Thymus (tissue), 11 donors: ENCODE measurements at regions not wholly inside any gene's neighbourhood (a gene's known extent, or its start where the extent isn't known, plus 50 kb on each side); places are given as distances from the start of the nearest gene placed in this dataset.

Source experiments
- DNase-seq, 9 donors: peaks; one replicate each; pipeline ENCODE4 v3.0.0-alpha.2; 2013; ENCODE audit warnings: low spot score in 9 of 9, low read depth in 6 of 9, missing footprints in 1 of 9
- H3K27ac ChIP-seq, 2 donors: one replicate each; pipeline ENCODE4 v1.5.1; 2013; ENCODE audit warnings: control low read depth in 1 of 2, low read depth in 1 of 2, low read length in 1 of 2, mild to moderate bottlenecking in 1 of 2, moderate library complexity in 1 of 2
- H3K27me3 ChIP-seq, 2 donors: one replicate each; pipeline ENCODE4 v1.5.1; 2013; ENCODE audit warnings: low read length in 1 of 2; ENCODE audit not compliant: control insufficient read depth in 2 of 2, insufficient read depth in 1 of 2
- H3K36me3 ChIP-seq, 2 donors: one replicate each; pipeline ENCODE4 v1.5.1; 2013; ENCODE audit warnings: low read length in 1 of 2, mild to moderate bottlenecking in 1 of 2, moderate library complexity in 1 of 2; ENCODE audit not compliant: control insufficient read depth in 2 of 2, insufficient read depth in 2 of 2
- H3K4me1 ChIP-seq, 2 donors: one replicate each; pipeline ENCODE4 v1.5.1; 2013; ENCODE audit warnings: low read length in 2 of 2; ENCODE audit not compliant: control insufficient read depth in 2 of 2, insufficient read depth in 2 of 2
- H3K4me3 ChIP-seq, 2 donors: one replicate each; pipeline ENCODE4 v1.5.1; 2013; ENCODE audit warnings: low read length in 2 of 2, control low read depth in 1 of 2, mild to moderate bottlenecking in 1 of 2
- H3K9me3 ChIP-seq, 2 donors: one replicate each; pipeline ENCODE4 v1.5.1; 2013; ENCODE audit warnings: low read length in 1 of 2, mild to moderate bottlenecking in 1 of 2; ENCODE audit not compliant: control insufficient read depth in 2 of 2, insufficient read depth in 1 of 2
- WGBS: extraction: QIAGEN DNeasy Blood & Tissue Kit; methylation state at CpG from one replicate; pipeline ENCODE4 v1.1.7; 2013; 5-methylcytosine and 5-hydroxymethylcytosine counted together
- donor health status: healthy.

DNA sequence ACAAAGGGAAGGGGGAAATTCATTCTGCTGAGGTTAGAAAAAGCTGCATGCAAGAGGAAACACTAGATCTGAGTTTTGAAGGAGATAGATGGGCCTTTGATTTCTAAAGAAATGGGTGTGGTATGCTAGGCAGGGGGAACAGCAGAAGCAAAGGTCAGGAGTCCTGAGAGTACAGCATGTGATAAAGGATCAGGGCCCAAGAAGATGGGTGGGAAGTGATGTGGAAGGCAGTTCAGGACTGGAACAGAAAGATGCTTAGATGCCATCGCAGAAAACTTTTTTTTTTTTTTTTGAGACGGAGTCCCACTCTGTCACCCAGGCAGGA, 126.2 kb downstream of the ALDH8A1 start:
- no peak overlapping the region for H3K27ac ChIP-seq
- no peak overlapping the region for H3K4me3 ChIP-seq
- peaks cover 0 to 7% of the 10 kb centered on the region in 2 donors for H3K9me3 ChIP-seq
- H3K36me3 ChIP-seq: no peaks in the 10 kb centered on the region
- H3K4me1 ChIP-seq: peaks cover 0 to 3% of the 10 kb centered on the region in 2 donors
- no peaks in the 10 kb centered on the region for H3K27me3 ChIP-seq
- DNase-seq: no peak
- WGBS: 100% methylated on average over 2 of the region's 2 CpGs

DNA sequence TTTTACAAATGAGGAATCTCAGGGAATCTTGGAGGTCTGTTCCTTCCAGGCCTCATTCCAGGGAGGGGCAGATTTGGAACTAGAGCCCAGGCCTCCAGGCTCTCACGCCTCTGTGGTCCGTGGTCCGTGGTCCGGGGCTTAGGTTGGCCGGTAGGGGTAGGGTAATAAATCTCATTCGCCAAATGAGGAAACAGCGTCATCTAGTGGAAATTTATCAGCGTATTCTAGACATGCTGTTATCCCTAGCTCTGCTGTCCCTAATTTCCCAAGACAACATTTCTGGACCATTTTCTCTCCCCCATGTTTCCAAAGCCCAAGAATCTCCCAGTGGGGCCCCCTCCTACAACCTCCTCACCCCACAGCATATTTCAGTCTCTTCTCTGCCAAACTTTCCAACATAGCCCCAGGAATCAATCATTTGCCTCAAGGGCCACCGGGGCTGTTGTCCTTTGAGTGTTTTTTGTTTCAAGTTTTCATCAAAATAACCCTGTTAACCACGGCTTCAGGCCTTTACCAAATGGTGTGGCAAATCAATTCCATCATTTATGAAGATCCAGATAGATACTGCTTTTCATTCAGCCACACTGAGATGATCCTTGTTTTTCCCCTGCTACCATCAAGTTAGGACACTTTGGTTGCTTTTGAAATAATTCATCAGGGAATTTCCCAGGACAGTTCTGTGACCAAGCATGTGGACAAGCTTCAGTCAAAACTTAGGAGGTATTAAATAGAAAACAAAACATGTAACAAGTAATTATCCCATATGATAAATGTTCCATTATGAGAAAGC, 126.8 kb downstream of the ALDH8A1 start:
- peaks cover 0 to 3% of the 10 kb centered on the region in 2 donors for H3K4me1 ChIP-seq
- peaks cover 0 to 7% of the 10 kb centered on the region in 2 donors for H3K9me3 ChIP-seq
- no peaks in the 10 kb centered on the region for H3K36me3 ChIP-seq
- H3K27me3 ChIP-seq: no peaks in the 10 kb centered on the region
- no peak overlapping the region for H3K4me3 ChIP-seq
- H3K27ac ChIP-seq: peak overlapping the region in 1 of 2 donors; percentile 48
- peak; percentile 22 to 76 (median 53) for DNase-seq
- WGBS: 16% methylated on average over 10 of the region's 10 CpGs

DNA sequence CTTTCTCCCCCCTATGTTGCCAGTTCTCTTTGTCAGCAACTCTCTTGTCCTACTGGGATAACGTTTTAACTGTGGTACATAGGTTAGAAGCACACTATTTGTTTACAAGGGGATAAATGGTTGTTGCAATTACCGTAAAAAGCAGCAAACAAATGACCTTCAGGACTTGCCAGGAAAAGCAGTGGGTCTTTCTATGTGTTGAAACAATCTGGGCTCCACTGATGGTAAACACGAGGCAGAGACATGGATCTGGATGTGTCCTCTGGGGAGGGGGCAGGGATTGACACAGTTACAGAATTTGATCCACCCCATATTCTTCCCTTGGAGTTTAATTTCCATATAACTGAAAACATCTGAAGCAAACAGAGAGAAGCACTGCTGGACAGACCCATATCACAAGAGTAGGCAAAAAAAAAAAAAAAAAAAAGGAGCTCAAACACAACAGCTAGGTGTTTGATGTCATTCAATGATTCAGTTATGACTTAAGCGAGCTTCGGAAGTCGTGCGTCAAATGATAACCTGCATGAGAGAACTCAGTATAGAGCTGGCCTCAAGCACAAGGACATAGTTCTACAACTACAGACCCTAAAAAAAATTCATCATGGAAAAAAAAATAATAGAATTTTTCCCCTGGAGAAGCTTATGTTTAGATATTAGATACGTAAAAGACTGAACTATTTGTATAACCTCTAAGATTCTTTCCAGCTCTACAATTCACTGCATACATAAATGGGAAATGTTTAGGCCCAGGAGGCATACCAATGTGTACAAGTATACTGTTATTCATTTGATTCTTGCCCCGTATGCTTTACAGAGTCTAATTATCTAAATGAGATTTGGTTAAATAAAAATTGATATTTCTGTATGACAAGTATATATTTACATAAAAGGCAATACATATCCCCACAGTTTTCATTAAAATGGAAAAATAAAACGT, 127.7 kb downstream of the ALDH8A1 start:
- no peaks in the 10 kb centered on the region for H3K27me3 ChIP-seq
- no peaks in the 10 kb centered on the region for H3K36me3 ChIP-seq
- peaks cover 0 to 3% of the 10 kb centered on the region in 2 donors for H3K4me1 ChIP-seq
- no peak for DNase-seq
- WGBS: 97% methylated on average over 10 of the region's 10 CpGs
- H3K9me3 ChIP-seq: peaks cover 0 to 7% of the 10 kb centered on the region in 2 donors
- no peak overlapping the region for H3K4me3 ChIP-seq
- H3K27ac ChIP-seq: no peak overlapping the region

DNA sequence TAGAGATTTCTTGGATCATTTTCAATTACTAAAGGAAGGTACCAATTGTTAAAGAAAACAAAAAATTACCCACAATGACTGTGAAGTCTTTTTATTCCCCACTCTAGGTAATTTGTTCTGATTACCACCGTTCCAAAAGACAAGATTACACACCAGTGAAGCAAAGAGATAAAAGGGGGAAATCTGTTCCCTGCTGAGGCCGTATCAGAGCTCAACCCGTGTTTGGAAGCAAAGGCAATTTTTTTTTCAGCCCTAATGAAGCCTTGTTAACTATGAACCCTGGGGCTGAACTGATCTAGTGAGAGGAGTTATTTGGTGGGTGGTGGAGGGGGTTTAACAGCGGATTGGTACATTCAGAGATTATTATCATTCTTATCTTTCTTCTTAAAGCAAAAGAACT, 128.5 kb downstream of the ALDH8A1 start:
- no peaks in the 10 kb centered on the region for H3K27me3 ChIP-seq
- H3K27ac ChIP-seq: no peak overlapping the region
- no peak overlapping the region for H3K4me3 ChIP-seq
- H3K36me3 ChIP-seq: no peaks in the 10 kb centered on the region
- H3K9me3 ChIP-seq: peaks cover 0 to 7% of the 10 kb centered on the region in 2 donors
- DNase-seq: no peak
- 88% methylated on average over 4 of the region's 4 CpGs for WGBS
- H3K4me1 ChIP-seq: peaks cover 0 to 3% of the 10 kb centered on the region in 2 donors

DNA sequence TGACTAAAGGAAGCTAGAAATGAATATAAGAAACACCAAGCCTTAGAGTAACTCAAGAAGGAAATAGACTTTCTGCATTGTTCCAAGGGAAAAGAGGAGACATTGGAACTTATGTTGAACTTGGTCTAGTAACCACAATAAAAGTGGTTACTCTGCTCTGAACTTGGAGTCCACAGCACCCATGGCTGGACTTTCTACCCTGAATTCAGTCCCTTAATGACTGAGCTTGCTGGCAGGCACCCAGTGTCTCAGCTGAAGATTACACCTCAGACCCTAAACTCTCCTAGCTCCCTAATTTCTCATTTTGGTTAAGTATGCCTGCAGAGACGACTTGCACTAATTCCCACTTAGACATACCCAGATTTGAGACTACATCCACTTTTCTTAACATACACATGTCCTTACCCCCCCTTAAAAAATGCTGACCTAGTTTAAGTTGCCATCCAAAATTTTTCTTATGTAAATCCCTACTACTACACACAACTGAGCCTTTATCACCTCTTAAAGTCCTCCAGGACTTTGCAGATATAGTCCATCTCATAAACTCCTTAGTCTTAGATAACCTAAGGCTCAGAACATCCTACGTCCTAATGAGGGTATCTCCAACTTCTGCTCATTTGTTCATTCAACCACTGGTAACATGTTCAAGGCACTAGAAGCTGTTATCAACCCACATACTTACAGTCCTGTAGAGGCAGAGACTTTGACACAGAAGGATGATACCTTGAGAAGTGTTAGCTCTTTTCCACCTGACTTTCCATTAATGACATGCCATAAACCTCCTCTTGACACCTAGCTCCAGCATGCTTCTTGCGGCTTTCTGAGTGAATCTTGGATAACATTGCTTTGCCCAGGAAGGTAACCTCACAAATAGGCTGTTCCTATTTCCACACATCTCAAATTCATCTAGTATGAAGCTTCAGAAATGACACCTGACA, 129.8 kb downstream of the ALDH8A1 start:
- Histone ChIP-seq H3K4me1 (peaks cover 0 to 3% of the 10 kb centered on the region in 2 donors), H3K27ac (no peak overlapping the region), H3K27me3 (no peaks in the 10 kb centered on the region), H3K36me3 (no peaks in the 10 kb centered on the region), H3K9me3 (no peaks in the 10 kb centered on the region), H3K4me3 (no peak overlapping the region)
- no peak for DNase-seq
- 97% methylated on average over 3 of the region's 3 CpGs for WGBS

DNA sequence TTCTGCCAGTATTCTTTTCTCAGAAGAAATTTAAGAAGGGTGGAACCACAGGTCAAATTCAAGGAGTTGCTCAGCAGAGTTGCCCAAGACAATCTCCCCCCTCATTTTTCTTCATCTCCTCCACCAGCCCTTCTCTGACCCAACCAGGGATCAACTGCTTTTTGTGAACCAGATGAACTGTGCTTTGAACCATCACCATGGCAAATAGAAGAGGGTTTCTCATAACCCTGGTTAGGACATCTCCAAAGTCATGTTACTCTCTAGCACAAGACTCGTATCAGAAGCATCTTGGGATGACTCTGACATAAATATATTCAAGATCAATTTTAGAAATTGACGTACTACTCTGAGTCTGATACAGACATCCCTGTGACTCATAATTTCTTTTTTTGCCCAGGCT, 130.7 kb downstream of the ALDH8A1 start:
- no peak for DNase-seq
- Histone ChIP-seq H3K27ac (no peak overlapping the region), H3K9me3 (no peaks in the 10 kb centered on the region), H3K36me3 (no peaks in the 10 kb centered on the region), H3K4me1 (peaks cover 0 to 3% of the 10 kb centered on the region in 2 donors), H3K27me3 (no peaks in the 10 kb centered on the region), H3K4me3 (no peak overlapping the region)
- WGBS: 97% methylated on average over 2 of the region's 2 CpGs

DNA sequence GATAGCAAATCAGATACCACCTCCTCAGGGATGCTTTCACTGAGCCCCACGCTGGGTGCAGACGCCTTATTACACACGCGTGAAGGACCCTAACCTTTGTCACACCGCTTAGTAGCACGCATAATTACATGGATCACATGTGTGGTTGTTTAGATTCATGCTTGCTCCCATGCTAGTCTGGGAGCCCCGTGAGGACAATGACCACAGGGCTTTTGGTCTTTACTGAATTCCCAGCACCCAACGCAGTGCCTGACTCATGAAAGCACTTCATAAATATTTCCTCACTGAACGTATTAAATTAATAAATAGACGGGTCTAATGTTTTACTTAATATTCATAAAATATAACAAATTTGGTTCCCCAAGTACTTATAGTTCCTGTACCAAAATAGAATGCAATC, 132.5 kb downstream of the ALDH8A1 start:
- Histone ChIP-seq H3K4me1 (no peaks in the 10 kb centered on the region), H3K9me3 (no peaks in the 10 kb centered on the region), H3K4me3 (no peak overlapping the region), H3K27me3 (no peaks in the 10 kb centered on the region), H3K27ac (no peak overlapping the region), H3K36me3 (no peaks in the 10 kb centered on the region)
- DNase-seq: no peak
- WGBS: 98% methylated on average over 10 of the region's 10 CpGs

DNA sequence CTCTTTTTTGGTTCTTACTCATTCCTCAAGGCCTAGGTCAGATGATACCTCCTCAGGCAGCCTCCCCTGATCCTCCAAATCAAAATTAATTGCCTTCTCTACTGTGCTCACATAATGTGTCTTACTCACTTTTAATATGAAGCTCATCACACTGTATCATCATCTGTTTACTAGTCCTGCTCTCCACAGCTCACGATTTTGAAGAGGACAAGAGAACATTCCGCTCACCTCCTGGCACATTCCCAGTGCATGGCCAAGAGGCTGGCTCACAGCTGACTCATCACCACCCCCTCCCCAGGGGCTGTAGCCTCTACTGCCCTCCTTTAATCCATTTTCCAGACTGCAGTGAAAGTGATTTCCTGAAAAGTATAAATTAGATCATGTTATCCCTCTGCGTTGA, 133.1 kb downstream of the ALDH8A1 start:
- WGBS: 98% methylated on average over 3 of the region's 3 CpGs
- H3K27me3 ChIP-seq: no peaks in the 10 kb centered on the region
- H3K36me3 ChIP-seq: no peaks in the 10 kb centered on the region
- H3K4me3 ChIP-seq: no peak overlapping the region
- H3K9me3 ChIP-seq: no peaks in the 10 kb centered on the region
- no peaks in the 10 kb centered on the region for H3K4me1 ChIP-seq
- DNase-seq: no peak
- H3K27ac ChIP-seq: no peak overlapping the region
